NT2/D1 (cell line): ENCODE measurements at regions not wholly inside any gene's neighbourhood (a gene's known extent, or its start where the extent isn't known, plus 50 kb on each side); places are given as distances from the start of the nearest gene placed in this dataset.
"Not testable (repeated sequence)": the region's sequence is repeated elsewhere in the genome, so short reads cannot be mapped to it uniquely, and the experiment has no call there.

ENCODE experiments used
- DNase-seq: peaks from one replicate; pipeline ENCODE4 v3.0.0-alpha.2; 2011; ENCODE audit warnings: low read depth, low spot score
- H3K27me3 ChIP-seq: 2 replicates; pipeline ENCODE4 v1.6.0; 2011; ENCODE audit warnings: mild to moderate bottlenecking; ENCODE audit not compliant: insufficient read length, insufficient read depth
- H3K36me3 ChIP-seq: 2 replicates; pipeline ENCODE4 v1.6.1; 2011; ENCODE audit warnings: mild to moderate bottlenecking, low read length, mixed read lengths; ENCODE audit not compliant: insufficient read depth, insufficient read length
- H3K4me1 ChIP-seq: 2 replicates; pipeline ENCODE4 v1.5.1; 2011; ENCODE audit not compliant: insufficient read depth, insufficient read length
- H3K4me3 ChIP-seq: 2 replicates; pipeline ENCODE4 v1.5.1; 2011; ENCODE audit warnings: low read depth; ENCODE audit not compliant: insufficient read length
- H3K9ac ChIP-seq: 2 replicates; pipeline ENCODE4 v1.6.0; 2011; ENCODE audit warnings: low read depth; ENCODE audit not compliant: insufficient read length
- H3K9me3 ChIP-seq: 2 replicates; pipeline ENCODE4 v1.5.1; 2011; ENCODE audit warnings: mild to moderate bottlenecking, low read length; ENCODE audit not compliant: insufficient read depth
- SUZ12 ChIP-seq: IDR thresholded peaks from 2 replicates; pipeline ENCODE4 v1.6.1; 2011; ENCODE audit not compliant: insufficient read length, insufficient read depth; ENCODE audit errors: extremely low read depth
- YY1 ChIP-seq: IDR thresholded peaks from 2 replicates; pipeline ENCODE4 v1.6.1; 2011; ENCODE audit not compliant: insufficient read length, insufficient read depth
- ZNF274 ChIP-seq: IDR thresholded peaks from 2 replicates; pipeline ENCODE4 v1.6.1; 2011; ENCODE audit warnings: mild to moderate bottlenecking, low read depth, low read length

GRCh38 chr5:87729781-87730180, 317.1 kb upstream of the CCNH start:
- Histone ChIP-seq H3K4me3 (no peak overlapping the region), H3K36me3 (no peaks in the 10 kb centered on the region), H3K9ac (no peak overlapping the region), H3K27me3 (no peaks in the 10 kb centered on the region), H3K4me1 (no peaks in the 10 kb centered on the region), H3K9me3 (no peaks in the 10 kb centered on the region)
- no peak for TF ChIP-seq YY1
- no peak for TF ChIP-seq ZNF274
- TF ChIP-seq SUZ12: no peak
- DNase-seq: no peak

GRCh38 chr5:87722286-87722685, 309.6 kb upstream of the CCNH start:
- peaks cover 17% of the 10 kb centered on the region for H3K9me3 ChIP-seq
- H3K4me3 ChIP-seq: no peak overlapping the region
- H3K4me1 ChIP-seq: no peaks in the 10 kb centered on the region
- DNase-seq: no peak
- no peaks in the 10 kb centered on the region for H3K27me3 ChIP-seq
- H3K9ac ChIP-seq: no peak overlapping the region
- no peak for TF ChIP-seq ZNF274
- TF ChIP-seq YY1: no peak
- TF ChIP-seq SUZ12: no peak
- no peaks in the 10 kb centered on the region for H3K36me3 ChIP-seq

- not testable (repeated sequence) for H3K4me3 ChIP-seq, H3K4me1 ChIP-seq, DNase-seq, H3K36me3 ChIP-seq, H3K27me3 ChIP-seq, H3K9ac ChIP-seq
- peaks cover 17% of the 10 kb centered on the region for H3K9me3 ChIP-seq
Observed at GRCh38 chr5:87718224-87718925, 305.6 kb upstream of the CCNH start.

GRCh38 chr5:87717761-87718160, 305.0 kb upstream of the CCNH start:
- Histone ChIP-seq H3K9ac (no peak overlapping the region), H3K27me3 (no peaks in the 10 kb centered on the region), H3K36me3 (no peaks in the 10 kb centered on the region), H3K4me1 (no peaks in the 10 kb centered on the region), H3K9me3 (peaks cover 17% of the 10 kb centered on the region), H3K4me3 (no peak overlapping the region)
- TF ChIP-seq ZNF274 (no peak), SUZ12 (no peak), YY1 (no peak)
- DNase-seq: no peak

- DNase-seq: no peak
- Histone ChIP-seq H3K9me3 (no peaks in the 10 kb centered on the region), H3K4me1 (no peaks in the 10 kb centered on the region), H3K27me3 (no peaks in the 10 kb centered on the region), H3K4me3 (no peak overlapping the region), H3K36me3 (no peaks in the 10 kb centered on the region), H3K9ac (no peak overlapping the region)
- TF ChIP-seq YY1: no peak
- TF ChIP-seq SUZ12: no peak
- TF ChIP-seq ZNF274: no peak
Observed at GRCh38 chr5:87705876-87706275, 293.1 kb upstream of the CCNH start.

GRCh38 chr5:87686975-87687374, 274.2 kb upstream of the CCNH start:
- TF ChIP-seq ZNF274: no peak
- TF ChIP-seq YY1: no peak
- no peak for TF ChIP-seq SUZ12
- no peak for DNase-seq
- Histone ChIP-seq H3K36me3 (no peaks in the 10 kb centered on the region), H3K4me1 (no peaks in the 10 kb centered on the region), H3K9ac (no peak overlapping the region), H3K9me3 (no peaks in the 10 kb centered on the region), H3K27me3 (no peaks in the 10 kb centered on the region), H3K4me3 (no peak overlapping the region)

- Histone ChIP-seq H3K9me3 (no peaks in the 10 kb centered on the region), H3K4me1 (no peaks in the 10 kb centered on the region), H3K4me3 (no peak overlapping the region), H3K9ac (no peak overlapping the region), H3K36me3 (no peaks in the 10 kb centered on the region), H3K27me3 (no peaks in the 10 kb centered on the region)
- no peak for DNase-seq
- TF ChIP-seq SUZ12: no peak
- TF ChIP-seq YY1: no peak
- TF ChIP-seq ZNF274: no peak
Observed at GRCh38 chr5:87686018-87686417, 273.3 kb upstream of the CCNH start.
